ENCODE measurements at regions not wholly inside any gene's neighbourhood (a gene's known extent, or its start where the extent isn't known, plus 50 kb on each side); places are given as distances from the start of the nearest gene placed in this dataset.

- H3K4me3 ChIP-seq = no peak overlapping the region
- TF ChIP-seq CTCF (IDR thresholded peaks at IDR 0.05) = no peak
- peak overlapping the region in 1 of 2 donors; percentile 49 for H3K27ac ChIP-seq
- DNase-seq (ENCODE audit: low spot score) = no peak
These were observed 125.4 kb downstream of the PFKFB3 start for GRCh38 chr10:6327961-6328698.

- no peak for DNase-seq (ENCODE audit: low spot score)
- H3K27ac ChIP-seq = peak overlapping the region in 1 of 2 donors; percentile 54
- no peak overlapping the region for H3K4me3 ChIP-seq
- no peak for TF ChIP-seq CTCF (IDR thresholded peaks at IDR 0.05)
These were observed 126.1 kb downstream of the PFKFB3 start for GRCh38 chr10:6328699-6329423.

GRCh38 chr10:6333086-6333485, 130.4 kb downstream of the PFKFB3 start:
- TF ChIP-seq CTCF (IDR thresholded peaks at IDR 0.05) = no peak

GRCh38 chr10:6333973-6334372, 131.2 kb downstream of the PFKFB3 start:
- DNase-seq (ENCODE audit: low spot score) = no peak
- no peak overlapping the region for H3K27ac ChIP-seq
- no peak for TF ChIP-seq CTCF (IDR thresholded peaks at IDR 0.05)

More at GRCh38 chr10:6333086-6333485, 130.4 kb downstream of the PFKFB3 start:
- H3K27ac ChIP-seq = no peak overlapping the region
- no peak for DNase-seq (ENCODE audit: low spot score)
- H3K4me3 ChIP-seq = no peak overlapping the region

GRCh38 chr10:6336016-6336415, 133.3 kb downstream of the PFKFB3 start:
- no peak overlapping the region for H3K27ac ChIP-seq
- no peak for TF ChIP-seq CTCF (IDR thresholded peaks at IDR 0.05)
- DNase-seq (ENCODE audit: low spot score) = no peak
- H3K4me3 ChIP-seq = no peak overlapping the region

More at GRCh38 chr10:6333973-6334372, 131.2 kb downstream of the PFKFB3 start:
- H3K4me3 ChIP-seq = no peak overlapping the region

GRCh38 chr10:6337382-6337781, 134.7 kb downstream of the PFKFB3 start:
- no peak overlapping the region for H3K27ac ChIP-seq
- TF ChIP-seq CTCF (IDR thresholded peaks at IDR 0.05) = no peak
- H3K4me3 ChIP-seq = no peak overlapping the region
- DNase-seq (ENCODE audit: low spot score) = no peak
